Activated naive CD8-positive, alpha-beta T cell (primary cell): ENCODE measurements at regions not wholly inside any gene's neighbourhood (a gene's known extent, or its start where the extent isn't known, plus 50 kb on each side); places are given as distances from the start of the nearest gene placed in this dataset.
"Not testable (repeated sequence)": the region's sequence is repeated elsewhere in the genome, so short reads cannot be mapped to it uniquely, and the experiment has no call there.

Source experiments
- H3K27ac Mint-ChIP-seq: one replicate; pipeline ENCODE4 v1.8.0; 2021; ENCODE audit warnings: mixed read lengths
- H3K27me3 Mint-ChIP-seq: one replicate; pipeline ENCODE4 v1.8.0; 2021; ENCODE audit warnings: mixed read lengths
- H3K36me3 Mint-ChIP-seq: one replicate; pipeline ENCODE4 v1.8.0; 2021; ENCODE audit warnings: mixed read lengths
- H3K4me1 Mint-ChIP-seq: one replicate; pipeline ENCODE4 v1.8.0; 2021; ENCODE audit warnings: low read depth, mixed read lengths
- H3K4me3 Mint-ChIP-seq: one replicate; pipeline ENCODE4 v1.8.0; 2021; ENCODE audit warnings: mild to moderate bottlenecking, mixed read lengths
- H3K9me3 Mint-ChIP-seq: one replicate; pipeline ENCODE4 v1.8.0; 2021; ENCODE audit warnings: low read depth, mixed read lengths

DNA sequence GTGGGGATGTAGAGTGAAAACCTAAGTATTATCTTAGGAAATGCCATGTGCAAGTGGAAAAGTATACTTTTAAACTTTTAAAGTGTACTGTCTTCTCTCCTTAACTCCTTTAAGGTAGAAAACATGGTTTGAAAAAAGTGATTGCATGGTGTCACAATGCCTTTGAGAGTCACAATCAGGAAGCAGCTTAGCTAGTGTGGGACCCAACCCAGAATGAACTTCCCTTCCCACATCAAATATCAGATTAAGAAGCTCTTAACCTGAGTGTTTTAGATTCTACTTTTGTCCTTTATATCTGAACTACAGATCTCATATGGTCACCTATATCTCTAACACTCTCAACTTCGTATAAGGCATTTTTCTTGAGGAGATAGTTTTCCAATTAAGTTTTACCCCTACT, 266.6 kb downstream of the KDM5D start:
- Mint-ChIP-seq H3K9me3 (no peaks in the 10 kb centered on the region), H3K4me3 (no peak overlapping the region), H3K27me3 (no peaks in the 10 kb centered on the region), H3K36me3 (peaks cover 13% of the 10 kb centered on the region), H3K4me1 (peaks cover 44% of the 10 kb centered on the region), H3K27ac (peak overlapping the region; percentile 77)

DNA sequence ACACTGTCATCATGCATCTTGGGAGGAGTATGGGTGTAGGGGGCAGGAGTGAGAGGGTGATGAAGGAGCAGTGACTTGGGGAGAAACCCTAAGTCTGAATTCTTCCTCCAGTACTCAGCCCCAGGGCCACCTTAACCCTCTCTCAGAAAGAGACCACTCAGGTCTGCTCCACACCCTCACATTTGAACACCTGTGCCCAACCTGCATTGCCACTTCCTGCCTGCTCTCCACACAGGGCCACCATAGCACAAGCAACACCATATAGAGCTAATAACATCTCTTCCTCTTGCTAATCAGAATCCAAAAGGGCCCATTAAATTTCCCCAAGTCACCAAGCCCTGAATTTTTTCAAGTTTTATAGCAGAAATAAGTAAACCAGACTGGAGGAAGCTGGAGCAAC, 278.7 kb downstream of the KDM5D start:
- no peaks in the 10 kb centered on the region for H3K9me3 Mint-ChIP-seq
- no peaks in the 10 kb centered on the region for H3K27me3 Mint-ChIP-seq
- H3K27ac Mint-ChIP-seq = peak overlapping the region; percentile 46
- H3K36me3 Mint-ChIP-seq = peaks cover 3% of the 10 kb centered on the region
- no peak overlapping the region for H3K4me3 Mint-ChIP-seq
- H3K4me1 Mint-ChIP-seq = peaks cover 18% of the 10 kb centered on the region

- Mint-ChIP-seq H3K27ac (no peak overlapping the region), H3K9me3 (no peaks in the 10 kb centered on the region), H3K36me3 (peaks cover 20% of the 10 kb centered on the region), H3K27me3 (no peaks in the 10 kb centered on the region), H3K4me3 (no peak overlapping the region), H3K4me1 (peaks cover 4% of the 10 kb centered on the region)
Observed at GRCh38 chrY:19456855-19457448, 287.6 kb downstream of the KDM5D start.

DNA sequence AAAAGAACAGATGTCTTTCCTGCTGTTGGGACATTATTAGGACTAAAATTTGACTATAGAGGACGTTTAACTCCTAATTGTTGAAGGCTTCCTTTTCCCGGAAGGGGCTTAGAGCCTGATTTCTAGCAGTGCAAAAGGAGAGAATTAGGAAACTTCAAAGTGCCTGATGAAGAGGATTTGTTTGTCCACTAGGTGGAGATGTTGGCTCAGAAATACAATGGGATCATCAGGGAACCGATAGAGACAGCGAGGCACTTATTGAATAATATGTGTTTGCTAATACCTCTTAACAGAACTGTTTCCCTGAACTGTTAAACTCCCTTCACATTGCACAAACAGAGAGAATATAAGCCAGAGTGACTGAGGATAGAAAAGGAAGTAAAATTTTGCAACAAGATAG, 311.5 kb downstream of the KDM5D start:
- Mint-ChIP-seq H3K9me3 (no peaks in the 10 kb centered on the region), H3K4me1 (peaks cover 37% of the 10 kb centered on the region), H3K27ac (no peak overlapping the region), H3K36me3 (peaks cover 11% of the 10 kb centered on the region), H3K27me3 (no peaks in the 10 kb centered on the region), H3K4me3 (peak overlapping the region; percentile 63)

- H3K4me3 Mint-ChIP-seq = no peak overlapping the region
- peaks cover 28% of the 10 kb centered on the region for H3K4me1 Mint-ChIP-seq
- no peaks in the 10 kb centered on the region for H3K27me3 Mint-ChIP-seq
- H3K9me3 Mint-ChIP-seq = no peaks in the 10 kb centered on the region
- no peak overlapping the region for H3K27ac Mint-ChIP-seq
- H3K36me3 Mint-ChIP-seq = no peaks in the 10 kb centered on the region
Observed at GRCh38 chrY:19427736-19428518, 316.6 kb downstream of the KDM5D start.

GRCh38 chrY:19427191-19427590, 317.3 kb downstream of the KDM5D start:
- H3K4me3 Mint-ChIP-seq, H3K9me3 Mint-ChIP-seq: not testable (repeated sequence)
- H3K4me1 Mint-ChIP-seq = peaks cover 21% of the 10 kb centered on the region

GRCh38 chrY:19410980-19411766, 333.4 kb downstream of the KDM5D start:
- no peak overlapping the region for H3K4me3 Mint-ChIP-seq
- H3K36me3 Mint-ChIP-seq = no peaks in the 10 kb centered on the region
- no peaks in the 10 kb centered on the region for H3K27me3 Mint-ChIP-seq
- no peak overlapping the region for H3K27ac Mint-ChIP-seq
- H3K4me1 Mint-ChIP-seq = peaks cover 27% of the 10 kb centered on the region
- no peaks in the 10 kb centered on the region for H3K9me3 Mint-ChIP-seq

More at GRCh38 chrY:19427191-19427590, 317.3 kb downstream of the KDM5D start:
- H3K36me3 Mint-ChIP-seq, H3K27me3 Mint-ChIP-seq, H3K27ac Mint-ChIP-seq: not testable (repeated sequence)

- H3K27ac Mint-ChIP-seq = no peak overlapping the region
- H3K27me3 Mint-ChIP-seq = no peaks in the 10 kb centered on the region
- H3K4me1 Mint-ChIP-seq = peaks cover 37% of the 10 kb centered on the region
- no peak overlapping the region for H3K4me3 Mint-ChIP-seq
- H3K36me3 Mint-ChIP-seq = no peaks in the 10 kb centered on the region
- H3K9me3 Mint-ChIP-seq = no peaks in the 10 kb centered on the region
Observed at GRCh38 chrY:19406246-19406645, 338.3 kb downstream of the KDM5D start.

- Mint-ChIP-seq H3K9me3 (no peaks in the 10 kb centered on the region), H3K4me1 (peaks cover 32% of the 10 kb centered on the region), H3K27me3 (no peaks in the 10 kb centered on the region), H3K36me3 (no peaks in the 10 kb centered on the region), H3K4me3 (no peak overlapping the region), H3K27ac (no peak overlapping the region)
Observed at GRCh38 chrY:19405598-19405997, 338.9 kb downstream of the KDM5D start.

DNA sequence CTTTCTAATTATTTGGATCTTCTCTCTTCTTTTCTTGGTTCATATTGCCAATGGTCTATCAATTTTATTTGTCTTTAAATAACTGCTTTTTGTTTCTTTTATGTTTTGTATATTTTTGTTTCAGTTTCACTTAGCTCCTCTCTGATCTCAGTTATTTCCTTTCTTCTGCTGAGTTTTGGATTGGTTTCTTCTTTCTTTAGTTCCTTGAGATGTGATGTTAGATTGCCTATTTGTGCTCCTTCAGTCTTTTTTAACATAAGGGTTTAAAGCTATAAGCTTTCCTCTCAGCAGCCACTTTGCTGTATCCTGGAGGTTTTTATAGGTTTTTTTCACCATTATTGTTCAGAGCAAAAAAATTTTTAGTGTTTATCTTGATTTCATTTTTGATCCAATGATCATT, 351.6 kb downstream of the KDM5D start:
- H3K4me3 Mint-ChIP-seq = peak overlapping the region; percentile 77
- H3K36me3 Mint-ChIP-seq = no peaks in the 10 kb centered on the region
- no peaks in the 10 kb centered on the region for H3K9me3 Mint-ChIP-seq
- no peaks in the 10 kb centered on the region for H3K27me3 Mint-ChIP-seq
- H3K4me1 Mint-ChIP-seq = peaks cover 33% of the 10 kb centered on the region
- peak overlapping the region; percentile 87 for H3K27ac Mint-ChIP-seq

DNA sequence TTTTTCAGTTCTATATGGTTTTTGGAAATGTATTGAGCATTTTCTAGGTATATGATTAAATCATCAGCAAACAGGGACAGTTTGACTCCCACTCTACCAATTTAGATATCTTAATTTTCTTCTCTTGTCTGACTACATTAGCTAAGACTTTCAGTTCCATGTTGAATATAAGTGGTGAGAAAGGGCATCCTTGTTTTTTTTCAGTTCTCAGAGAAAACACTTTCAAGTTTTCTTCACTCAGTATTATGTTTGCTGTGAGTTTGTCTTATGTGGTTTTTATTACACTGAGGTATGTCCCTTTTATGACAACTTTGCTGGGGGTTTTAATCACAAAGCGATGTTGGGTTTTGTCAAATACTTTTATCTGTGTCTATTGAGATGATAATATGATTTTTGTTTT, 352.6 kb downstream of the KDM5D start:
- Mint-ChIP-seq H3K9me3 (no peaks in the 10 kb centered on the region), H3K27ac (peak overlapping the region; percentile 87), H3K4me3 (no peak overlapping the region), H3K36me3 (no peaks in the 10 kb centered on the region), H3K4me1 (peaks cover 33% of the 10 kb centered on the region), H3K27me3 (no peaks in the 10 kb centered on the region)

DNA sequence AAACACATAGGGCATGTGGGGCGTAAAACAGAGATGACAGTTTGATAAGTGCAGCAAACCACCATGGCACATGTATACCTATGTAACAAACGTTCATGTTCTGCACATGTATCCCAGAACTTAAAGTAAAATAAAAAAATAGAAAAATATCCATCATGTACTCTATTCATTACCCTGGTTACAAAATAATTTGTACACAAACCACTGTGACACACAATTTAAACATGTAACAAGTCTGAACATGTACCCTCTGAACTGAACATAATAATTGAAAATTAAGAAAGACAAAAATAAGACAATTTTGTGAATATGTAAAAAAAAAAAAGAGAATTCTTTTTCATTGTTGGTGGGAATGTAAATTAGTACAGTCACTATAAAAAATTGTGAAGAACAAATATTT, 379.2 kb downstream of the KDM5D start:
- Mint-ChIP-seq H3K4me1 (no peaks in the 10 kb centered on the region), H3K9me3 (no peaks in the 10 kb centered on the region), H3K27ac (no peak overlapping the region), H3K4me3 (no peak overlapping the region), H3K36me3 (no peaks in the 10 kb centered on the region), H3K27me3 (no peaks in the 10 kb centered on the region)

GRCh38 chrY:19357249-19357648, 387.3 kb downstream of the KDM5D start:
- no peak overlapping the region for H3K27ac Mint-ChIP-seq
- H3K27me3 Mint-ChIP-seq = no peaks in the 10 kb centered on the region
- H3K36me3 Mint-ChIP-seq = no peaks in the 10 kb centered on the region
- H3K4me3 Mint-ChIP-seq = no peak overlapping the region
- no peaks in the 10 kb centered on the region for H3K4me1 Mint-ChIP-seq
- no peaks in the 10 kb centered on the region for H3K9me3 Mint-ChIP-seq

- Mint-ChIP-seq H3K36me3 (no peaks in the 10 kb centered on the region), H3K4me3 (no peak overlapping the region), H3K9me3 (no peaks in the 10 kb centered on the region), H3K27me3 (no peaks in the 10 kb centered on the region), H3K27ac (no peak overlapping the region), H3K4me1 (no peaks in the 10 kb centered on the region)
Observed at GRCh38 chrY:19356735-19357134, 387.8 kb downstream of the KDM5D start.

GRCh38 chrY:19354857-19355173, 389.7 kb downstream of the KDM5D start:
- no peak overlapping the region for H3K27ac Mint-ChIP-seq
- H3K36me3 Mint-ChIP-seq = no peaks in the 10 kb centered on the region
- no peak overlapping the region for H3K4me3 Mint-ChIP-seq
- no peaks in the 10 kb centered on the region for H3K9me3 Mint-ChIP-seq
- H3K27me3 Mint-ChIP-seq = no peaks in the 10 kb centered on the region
- H3K4me1 Mint-ChIP-seq = no peaks in the 10 kb centered on the region
